Dedifferentiated amniotic fluid mesenchymal stem cell (primary cell): ENCODE measurements at regions not wholly inside any gene's neighbourhood (a gene's known extent, or its start where the extent isn't known, plus 50 kb on each side); places are given as distances from the start of the nearest gene placed in this dataset.
"Not testable (repeated sequence)": the region's sequence is repeated elsewhere in the genome, so short reads cannot be mapped to it uniquely, and the experiment has no call there.

Experiments used
- DNase-seq: peaks from one replicate; pipeline ENCODE4 v3.0.0-alpha.2; 2016; ENCODE audit errors: extremely low spot score

- not testable (repeated sequence) for DNase-seq
Measured at GRCh38 chr4:131883181-131883580, 1265.9 kb upstream of the PCDH10 start.

- DNase-seq = not testable (repeated sequence)
Measured at GRCh38 chr4:131925662-131926061, 1223.4 kb upstream of the PCDH10 start.

GRCh38 chr4:131967646-131968045 lies 1181.4 kb upstream of the PCDH10 start:
- not testable (repeated sequence) for DNase-seq

- DNase-seq = no peak
Measured at GRCh38 chr4:131974730-131975129, 1174.4 kb upstream of the PCDH10 start.

- DNase-seq = not testable (repeated sequence)
Measured at GRCh38 chr4:131975276-131976132, 1173.6 kb upstream of the PCDH10 start.

- not testable (repeated sequence) for DNase-seq
Measured at GRCh38 chr4:131976133-131977002, 1172.7 kb upstream of the PCDH10 start.

- DNase-seq = no peak
Measured at GRCh38 chr4:131978120-131978519, 1171.0 kb upstream of the PCDH10 start.

GRCh38 chr4:131989576-131989975 lies 1159.5 kb upstream of the PCDH10 start:
- DNase-seq = no peak

- DNase-seq = peak; percentile 42
Measured at GRCh38 chr4:132001542-132001941, 1147.6 kb upstream of the PCDH10 start.

- DNase-seq = no peak
Measured at GRCh38 chr4:132003593-132003992, 1145.5 kb upstream of the PCDH10 start.

GRCh38 chr4:132015321-132015720 lies 1133.8 kb upstream of the PCDH10 start:
- DNase-seq = no peak

GRCh38 chr4:132016703-132017350 lies 1132.3 kb upstream of the PCDH10 start:
- DNase-seq = no peak

GRCh38 chr4:132026166-132026565 lies 1122.9 kb upstream of the PCDH10 start:
- no peak for DNase-seq

- no peak for DNase-seq
Measured at GRCh38 chr4:132026816-132027215, 1122.3 kb upstream of the PCDH10 start.

GRCh38 chr4:132056496-132056895 lies 1092.6 kb upstream of the PCDH10 start:
- DNase-seq = no peak

GRCh38 chr4:132059227-132059626 lies 1089.9 kb upstream of the PCDH10 start:
- DNase-seq = no peak

- no peak for DNase-seq
Measured at GRCh38 chr4:132062611-132063239, 1086.4 kb upstream of the PCDH10 start.

GRCh38 chr4:132063829-132064228 lies 1085.3 kb upstream of the PCDH10 start:
- no peak for DNase-seq

GRCh38 chr4:132065940-132066495 lies 1083.1 kb upstream of the PCDH10 start:
- DNase-seq = no peak

GRCh38 chr4:132071815-132072214 lies 1077.3 kb upstream of the PCDH10 start:
- no peak for DNase-seq

GRCh38 chr4:132076829-132077228 lies 1072.3 kb upstream of the PCDH10 start:
- DNase-seq = no peak
